ENCODE measurements at regions not wholly inside any gene's neighbourhood (a gene's known extent, or its start where the extent isn't known, plus 50 kb on each side); places are given as distances from the start of the nearest gene placed in this dataset.

GRCh38 chr7:43006008-43006407, 73.8 kb downstream of the MRPL32 start:
- DNase-seq (ENCODE audit: low read depth), result no peak
- H3K4me3 ChIP-seq (ENCODE audit: low read depth, low read length), result no peak overlapping the region
- TF ChIP-seq, protein P1, sequence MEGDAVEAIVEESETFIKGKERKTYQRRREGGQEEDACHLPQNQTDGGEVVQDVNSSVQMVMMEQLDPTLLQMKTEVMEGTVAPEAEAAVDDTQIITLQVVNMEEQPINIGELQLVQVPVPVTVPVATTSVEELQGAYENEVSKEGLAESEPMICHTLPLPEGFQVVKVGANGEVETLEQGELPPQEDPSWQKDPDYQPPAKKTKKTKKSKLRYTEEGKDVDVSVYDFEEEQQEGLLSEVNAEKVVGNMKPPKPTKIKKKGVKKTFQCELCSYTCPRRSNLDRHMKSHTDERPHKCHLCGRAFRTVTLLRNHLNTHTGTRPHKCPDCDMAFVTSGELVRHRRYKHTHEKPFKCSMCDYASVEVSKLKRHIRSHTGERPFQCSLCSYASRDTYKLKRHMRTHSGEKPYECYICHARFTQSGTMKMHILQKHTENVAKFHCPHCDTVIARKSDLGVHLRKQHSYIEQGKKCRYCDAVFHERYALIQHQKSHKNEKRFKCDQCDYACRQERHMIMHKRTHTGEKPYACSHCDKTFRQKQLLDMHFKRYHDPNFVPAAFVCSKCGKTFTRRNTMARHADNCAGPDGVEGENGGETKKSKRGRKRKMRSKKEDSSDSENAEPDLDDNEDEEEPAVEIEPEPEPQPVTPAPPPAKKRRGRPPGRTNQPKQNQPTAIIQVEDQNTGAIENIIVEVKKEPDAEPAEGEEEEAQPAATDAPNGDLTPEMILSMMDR (IDR thresholded peaks at IDR 0.05; ENCODE audit: insufficient read depth, low read length), result no peak

DNA sequence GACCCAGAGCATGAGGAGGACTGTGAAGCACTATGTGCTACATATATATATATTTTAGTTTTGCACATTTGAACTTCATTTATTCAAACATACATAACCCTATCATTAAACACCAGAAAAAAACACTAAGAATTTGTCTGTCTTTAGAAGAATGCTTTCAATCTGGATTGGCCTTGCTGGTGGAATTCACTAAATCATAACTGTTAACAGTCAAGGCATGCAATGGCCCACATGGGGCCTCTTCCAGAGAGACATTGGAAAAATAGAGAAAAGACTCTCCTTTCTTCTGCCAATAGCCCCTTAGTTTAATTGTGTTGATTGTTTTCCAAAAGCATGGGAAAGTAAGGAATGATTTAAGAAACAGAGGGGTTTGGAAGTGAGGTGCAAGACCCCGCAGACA, 77.9 kb downstream of the MRPL32 start:
- TF ChIP-seq, protein P1 (IDR thresholded peaks at IDR 0.05; ENCODE audit: insufficient read depth, low read length), result no peak
- H3K4me3 ChIP-seq (ENCODE audit: low read depth, low read length), result no peak overlapping the region
- DNase-seq (ENCODE audit: low read depth), result no peak

- TF ChIP-seq, protein P1 (IDR thresholded peaks at IDR 0.05; ENCODE audit: insufficient read depth, low read length), result no peak
- DNase-seq (ENCODE audit: low read depth), result no peak
- H3K4me3 ChIP-seq (ENCODE audit: low read depth, low read length), result no peak overlapping the region
Observed at GRCh38 chr7:43011879-43012278, 79.7 kb downstream of the MRPL32 start.

- no peak overlapping the region for H3K4me3 ChIP-seq (ENCODE audit: low read depth, low read length)
- DNase-seq (ENCODE audit: low read depth), result no peak
- TF ChIP-seq, protein P1 (IDR thresholded peaks at IDR 0.05; ENCODE audit: insufficient read depth, low read length), result no peak
Observed at GRCh38 chr7:43014406-43014805, 82.2 kb downstream of the MRPL32 start.

DNA sequence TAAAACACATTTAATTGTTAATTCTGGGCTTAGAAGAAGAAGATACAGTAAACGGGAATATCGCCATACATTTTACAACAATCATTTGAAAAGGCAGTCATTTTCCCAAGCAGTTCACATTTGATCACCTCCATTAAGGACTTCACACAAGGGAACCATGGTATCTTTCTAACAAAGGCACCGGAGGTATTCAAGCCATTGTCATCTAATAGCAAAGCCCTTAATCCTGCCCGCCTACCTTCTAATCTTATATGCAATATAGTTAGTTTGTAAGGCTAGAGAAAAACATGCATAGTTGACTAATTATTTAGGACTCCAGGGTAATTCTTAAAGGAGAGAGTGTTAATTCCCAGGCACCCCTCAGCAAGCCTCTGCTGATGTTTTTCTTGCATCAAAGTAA, 83.1 kb downstream of the MRPL32 start:
- DNase-seq (ENCODE audit: low read depth), result no peak
- H3K4me3 ChIP-seq (ENCODE audit: low read depth, low read length), result no peak overlapping the region
- TF ChIP-seq, protein P1 (IDR thresholded peaks at IDR 0.05; ENCODE audit: insufficient read depth, low read length), result no peak

GRCh38 chr7:43018446-43018845, 86.3 kb downstream of the MRPL32 start:
- no peak for DNase-seq (ENCODE audit: low read depth)
- H3K4me3 ChIP-seq (ENCODE audit: low read depth, low read length), result no peak overlapping the region
- TF ChIP-seq, protein P1 (IDR thresholded peaks at IDR 0.05; ENCODE audit: insufficient read depth, low read length), result no peak

- H3K4me3 ChIP-seq (ENCODE audit: low read depth, low read length), result no peak overlapping the region
- no peak for DNase-seq (ENCODE audit: low read depth)
- TF ChIP-seq, protein P1 (IDR thresholded peaks at IDR 0.05; ENCODE audit: insufficient read depth, low read length), result no peak
Observed at GRCh38 chr7:43021431-43021830, 89.3 kb downstream of the MRPL32 start.

All from fibroblast of the aortic adventitia (primary cell).